Panc1 (cell line): ENCODE measurements at regions not wholly inside any gene's neighbourhood (a gene's known extent, or its start where the extent isn't known, plus 50 kb on each side); places are given as distances from the start of the nearest gene placed in this dataset.

ENCODE experiments used
- CTCF ChIP-seq: fragments of 450-650 bp; IDR thresholded peaks from 2 replicates; pipeline ENCODE4 v1.5.1; 2017; ENCODE audit warnings: mild to moderate bottlenecking
- POLR2AphosphoS5 ChIP-seq: IDR thresholded peaks from 2 replicates; pipeline ENCODE4 v1.6.1; 2012; ENCODE audit warnings: mild to moderate bottlenecking, low read depth, low read length, moderate library complexity
- REST ChIP-seq, 2 experiments: IDR thresholded peaks; 2 replicates each; pipeline ENCODE4 v1.6.1; 2011 to 2012; ENCODE audit warnings: low read depth in 2 of 2, control low read depth in 1 of 2, low read length in 1 of 2, mild to moderate bottlenecking in 1 of 2, moderate library complexity in 1 of 2; ENCODE audit not compliant: insufficient read depth in 1 of 2
- TCF7L2 ChIP-seq: IDR thresholded peaks from 2 replicates; pipeline ENCODE4 v1.6.1; 2011; ENCODE audit warnings: mild to moderate bottlenecking, low read depth, low read length, inconsistent platforms

GRCh38 chr6:105873211-105873704 is 212.9 kb upstream of the PRDM1 start:
- TF ChIP-seq CTCF (no peak), TCF7L2 (no peak), POLR2AphosphoS5 (no peak), REST (IDR thresholded peaks at IDR 0.05; ENCODE audit: insufficient read depth in 1 of 2, low read depth in 2 of 2, low read length in 1 of 2) (no peak)
